ENCODE measurements at regions not wholly inside any gene's neighbourhood (a gene's known extent, or its start where the extent isn't known, plus 50 kb on each side); places are given as distances from the start of the nearest gene placed in this dataset.

DNA sequence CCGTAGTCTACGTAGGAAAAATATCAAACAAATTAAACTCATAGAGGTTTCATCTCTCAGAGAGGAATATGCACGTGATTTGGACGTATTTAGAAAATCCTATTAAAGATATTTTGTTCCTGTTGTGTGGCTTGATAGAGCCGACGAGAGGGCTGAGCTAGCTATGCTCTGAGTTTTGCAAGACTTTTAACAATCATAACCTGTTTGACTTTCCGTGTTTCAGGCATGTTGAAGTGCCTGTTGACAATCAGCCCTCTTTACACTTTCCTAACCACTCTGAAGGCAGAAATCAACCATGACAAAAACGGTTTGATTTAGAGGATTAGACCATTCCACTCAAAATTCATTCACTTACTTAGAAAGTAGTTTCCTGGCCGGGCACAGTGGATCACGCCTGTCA is 297.3 kb downstream of the ASMT start:
- no peak for ATAC-seq (ENCODE audit: low read depth)
- Mint-ChIP-seq H3K36me3 (ENCODE audit: low read depth) (no peaks in the 10 kb centered on the region), H3K27ac (no peak overlapping the region), H3K27me3 (peaks cover 17% of the 10 kb centered on the region), H3K9me3 (peaks cover 4% of the 10 kb centered on the region), H3K4me1 (peaks cover 5% of the 10 kb centered on the region), H3K4me3 (no peak overlapping the region)
- CTCF ChIA-PET = no interaction called here
- no peak for DNase-seq
- POLR2A ChIA-PET = no interaction called here
- intact Hi-C loops (cut with micrococcal nuclease) = no loop called here
- TF ChIP-seq, protein P1, sequence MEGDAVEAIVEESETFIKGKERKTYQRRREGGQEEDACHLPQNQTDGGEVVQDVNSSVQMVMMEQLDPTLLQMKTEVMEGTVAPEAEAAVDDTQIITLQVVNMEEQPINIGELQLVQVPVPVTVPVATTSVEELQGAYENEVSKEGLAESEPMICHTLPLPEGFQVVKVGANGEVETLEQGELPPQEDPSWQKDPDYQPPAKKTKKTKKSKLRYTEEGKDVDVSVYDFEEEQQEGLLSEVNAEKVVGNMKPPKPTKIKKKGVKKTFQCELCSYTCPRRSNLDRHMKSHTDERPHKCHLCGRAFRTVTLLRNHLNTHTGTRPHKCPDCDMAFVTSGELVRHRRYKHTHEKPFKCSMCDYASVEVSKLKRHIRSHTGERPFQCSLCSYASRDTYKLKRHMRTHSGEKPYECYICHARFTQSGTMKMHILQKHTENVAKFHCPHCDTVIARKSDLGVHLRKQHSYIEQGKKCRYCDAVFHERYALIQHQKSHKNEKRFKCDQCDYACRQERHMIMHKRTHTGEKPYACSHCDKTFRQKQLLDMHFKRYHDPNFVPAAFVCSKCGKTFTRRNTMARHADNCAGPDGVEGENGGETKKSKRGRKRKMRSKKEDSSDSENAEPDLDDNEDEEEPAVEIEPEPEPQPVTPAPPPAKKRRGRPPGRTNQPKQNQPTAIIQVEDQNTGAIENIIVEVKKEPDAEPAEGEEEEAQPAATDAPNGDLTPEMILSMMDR (IDR thresholded peaks at IDR 0.05) = no peak

DNA sequence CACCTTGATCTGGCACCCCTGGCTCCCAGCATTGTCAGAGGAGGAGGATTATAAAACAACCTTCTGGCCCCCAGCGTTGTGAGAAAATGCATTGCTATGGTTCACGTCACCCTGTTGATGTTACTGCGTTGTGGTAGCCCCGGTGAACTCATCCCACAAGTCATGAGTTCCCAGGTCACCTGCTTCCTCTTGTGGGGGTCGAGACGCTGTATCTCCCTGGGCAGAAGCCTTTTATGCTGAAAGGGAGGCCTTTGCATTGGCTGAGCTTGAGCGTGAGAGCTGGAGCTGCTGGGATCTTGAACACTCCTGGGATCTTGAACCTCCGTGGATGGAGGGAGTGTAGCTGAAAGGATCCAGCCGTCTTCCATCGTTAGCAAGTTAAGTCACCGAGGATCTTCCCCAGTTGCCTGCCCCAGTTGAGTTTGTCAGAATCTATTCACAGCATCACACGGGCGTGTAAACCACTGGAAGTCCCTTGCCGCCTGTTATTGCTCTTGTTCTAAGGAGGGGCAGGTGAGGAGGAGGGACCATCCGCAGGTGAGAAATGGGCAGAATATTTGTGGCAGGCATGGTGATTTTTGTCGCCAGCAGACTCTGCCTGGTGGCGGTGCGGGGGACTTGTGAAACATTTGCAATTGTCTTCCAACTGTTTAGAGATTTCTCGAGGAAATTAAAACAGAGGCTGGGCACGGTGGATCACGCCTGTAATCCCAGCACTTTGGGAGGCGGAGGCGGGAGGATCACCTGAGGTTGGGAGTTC is 299.9 kb downstream of the ASMT start:
- no peaks in the 10 kb centered on the region for H3K4me1 Mint-ChIP-seq
- intact Hi-C loops (cut with micrococcal nuclease) = no loop called here
- H3K9me3 Mint-ChIP-seq = peaks cover 2% of the 10 kb centered on the region
- TF ChIP-seq, protein P1 (IDR thresholded peaks at IDR 0.05) = no peak
- no peaks in the 10 kb centered on the region for H3K36me3 Mint-ChIP-seq (ENCODE audit: low read depth)
- ATAC-seq (ENCODE audit: low read depth) = no peak
- no peak for DNase-seq
- ChIA-PET POLR2A (no interaction called here), CTCF (no interaction called here)
- no peak overlapping the region for H3K27ac Mint-ChIP-seq
- peaks cover 15% of the 10 kb centered on the region for H3K27me3 Mint-ChIP-seq
- no peak overlapping the region for H3K4me3 Mint-ChIP-seq

DNA sequence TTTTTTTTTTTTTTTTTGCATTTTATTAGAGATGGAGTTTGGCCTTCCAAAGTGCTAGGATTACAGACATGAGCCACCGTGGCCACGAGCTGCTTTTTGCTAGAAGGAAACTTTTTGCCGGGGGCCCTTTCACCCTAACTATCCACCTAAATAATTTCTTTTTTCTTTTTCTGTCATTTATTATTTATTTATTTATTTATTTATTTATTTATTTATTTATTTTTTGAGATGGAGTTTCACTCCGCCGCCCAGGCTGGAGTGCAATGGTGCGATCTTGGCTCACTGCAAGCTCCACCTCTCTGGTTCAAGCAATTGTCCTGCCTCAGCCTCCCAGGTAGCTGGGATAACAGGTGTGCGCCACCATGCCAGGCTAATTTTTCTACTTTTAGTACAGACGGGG is 303.9 kb downstream of the ASMT start:
- DNase-seq (no peak), ATAC-seq (ENCODE audit: low read depth) (no peak)
- ChIA-PET POLR2A (no interaction called here), CTCF (no interaction called here)
- no peaks in the 10 kb centered on the region for H3K36me3 Mint-ChIP-seq (ENCODE audit: low read depth)
- no peaks in the 10 kb centered on the region for H3K4me1 Mint-ChIP-seq
- H3K27ac Mint-ChIP-seq = no peak overlapping the region
- H3K27me3 Mint-ChIP-seq = peaks cover 8% of the 10 kb centered on the region
- intact Hi-C loops (cut with micrococcal nuclease) = no loop called here
- H3K4me3 Mint-ChIP-seq = no peak overlapping the region
- peaks cover 2% of the 10 kb centered on the region for H3K9me3 Mint-ChIP-seq
- TF ChIP-seq, protein P1 (IDR thresholded peaks at IDR 0.05) = no peak

DNA sequence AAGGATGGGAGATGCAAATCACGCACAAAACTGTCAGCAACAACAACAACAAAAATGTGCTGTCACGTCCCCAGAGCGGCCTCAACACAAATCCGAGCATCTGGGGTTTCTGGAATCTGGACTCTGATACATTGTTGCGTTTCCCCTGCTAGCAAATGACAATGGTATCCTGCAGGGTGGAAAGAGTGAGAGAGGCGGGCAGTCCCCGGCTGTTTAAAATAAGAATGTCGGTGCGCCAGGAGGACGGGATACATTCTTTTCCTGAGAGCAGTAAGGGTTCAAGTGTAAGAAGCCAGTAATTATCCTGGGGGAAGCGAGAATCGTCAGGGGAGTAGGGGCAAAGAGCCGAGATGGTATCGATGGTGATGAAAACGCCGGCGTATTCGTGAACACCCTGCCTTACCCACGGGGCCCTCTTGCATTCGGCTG is 310.2 kb downstream of the ASMT start:
- no peak overlapping the region for H3K4me3 Mint-ChIP-seq
- TF ChIP-seq, protein P1 (IDR thresholded peaks at IDR 0.05) = no peak
- peaks cover 5% of the 10 kb centered on the region for H3K4me1 Mint-ChIP-seq
- no peak for ATAC-seq (ENCODE audit: low read depth)
- H3K36me3 Mint-ChIP-seq (ENCODE audit: low read depth) = no peaks in the 10 kb centered on the region
- H3K27me3 Mint-ChIP-seq = peaks cover 9% of the 10 kb centered on the region
- CTCF ChIA-PET = no interaction called here
- H3K27ac Mint-ChIP-seq = no peak overlapping the region
- no peak for DNase-seq
- POLR2A ChIA-PET = no interaction called here
- H3K9me3 Mint-ChIP-seq = no peaks in the 10 kb centered on the region
- intact Hi-C loops (cut with micrococcal nuclease) = no loop called here

DNA sequence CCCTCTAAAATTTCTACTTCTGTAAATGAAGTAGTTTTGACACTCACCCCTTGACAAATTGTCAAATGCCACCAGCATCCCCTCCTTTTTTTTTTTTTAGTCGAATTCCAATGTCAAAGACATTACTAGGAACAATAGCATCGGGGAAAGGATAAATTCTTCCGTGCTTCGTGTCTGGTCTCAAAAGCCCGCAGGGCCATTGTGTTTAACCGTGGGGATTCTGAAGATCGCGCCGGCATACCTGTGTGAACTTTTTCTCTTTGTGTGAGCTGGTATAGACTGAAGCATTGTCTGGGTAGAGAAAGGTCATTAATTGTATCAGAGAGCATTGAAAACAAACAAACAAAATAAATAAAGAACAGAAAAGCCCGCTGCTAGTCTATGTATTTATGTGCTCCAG is 313.9 kb downstream of the ASMT start:
- TF ChIP-seq, protein P1 (IDR thresholded peaks at IDR 0.05) = no peak
- ChIA-PET CTCF (no interaction called here), POLR2A (no interaction called here)
- Mint-ChIP-seq H3K27me3 (peaks cover 9% of the 10 kb centered on the region), H3K4me3 (no peak overlapping the region), H3K9me3 (no peaks in the 10 kb centered on the region), H3K36me3 (ENCODE audit: low read depth) (no peaks in the 10 kb centered on the region), H3K4me1 (peaks cover 5% of the 10 kb centered on the region), H3K27ac (no peak overlapping the region)
- ATAC-seq (ENCODE audit: low read depth) (no peak), DNase-seq (no peak)
- intact Hi-C loops (cut with micrococcal nuclease) = no loop called here

Measured in activated B cell treated with CpG ODN at 0.5 μM for 24 hours (primary cell).